ENCODE measurements at regions not wholly inside any gene's neighbourhood (a gene's known extent, or its start where the extent isn't known, plus 50 kb on each side); places are given as distances from the start of the nearest gene placed in this dataset.

DNA sequence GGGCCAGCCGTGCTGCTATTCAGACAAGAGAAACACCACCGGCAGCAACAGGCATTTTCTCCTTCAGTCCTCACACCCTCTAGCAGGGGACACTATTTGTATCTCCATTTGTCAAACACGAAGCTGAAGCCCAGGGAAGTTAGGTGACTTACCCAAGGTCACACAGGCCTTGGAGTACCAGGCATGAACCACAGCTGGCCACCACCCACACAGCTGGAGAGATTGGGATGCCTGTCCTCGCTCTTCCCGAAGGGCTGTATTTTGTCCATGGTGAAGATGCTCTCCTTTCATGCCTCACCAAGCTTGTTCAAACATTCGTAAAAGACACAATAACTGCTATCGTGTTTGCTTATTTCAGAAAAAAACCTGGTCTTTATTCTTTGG is 182.7 kb downstream of the INHBB start:
- Histone ChIP-seq H3K4me3 (ENCODE audit: low read length) (no peak overlapping the region), H3K4me1 (ENCODE audit: control insufficient read depth, insufficient read depth, low read length) (peaks cover 9% of the 10 kb centered on the region), H3K27ac (ENCODE audit: low read length) (no peak overlapping the region), H3K27me3 (ENCODE audit: control insufficient read depth, insufficient read depth) (no peaks in the 10 kb centered on the region), H3K9me3 (ENCODE audit: control insufficient read depth, low read length) (no peaks in the 10 kb centered on the region)
- intact Hi-C loops (cut with DNase I), result loop anchor here in 1 of 4 donors (10.0 kb wide), 1 partner anchor 184 kb away; the partner anchor contains the start of gene INHBB
- WGBS, result 88% methylated on average over 7 of the region's 7 CpGs
- ATAC-seq, result no peak
- DNase-seq, result no peak

DNA sequence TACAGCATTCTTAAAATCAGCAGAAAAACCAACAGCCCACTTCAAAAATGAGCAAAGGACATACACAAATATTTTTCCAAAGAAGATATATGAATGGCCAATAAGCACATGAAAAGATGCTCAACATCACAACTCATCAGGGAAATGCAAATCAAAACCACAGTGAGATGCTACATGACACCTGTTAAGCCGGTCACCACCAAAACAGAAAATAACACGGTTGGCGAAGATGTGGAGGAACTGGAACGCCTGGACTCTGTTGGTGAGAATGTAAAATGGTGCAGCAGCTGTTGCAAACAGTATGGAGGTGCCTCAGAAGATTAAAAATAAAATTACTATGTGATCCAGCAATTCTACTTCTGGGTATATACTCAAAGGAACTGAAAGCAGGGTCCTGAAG is 184.8 kb downstream of the INHBB start:
- no peak for DNase-seq
- Histone ChIP-seq H3K27me3 (ENCODE audit: control insufficient read depth, insufficient read depth) (no peaks in the 10 kb centered on the region), H3K4me1 (ENCODE audit: control insufficient read depth, insufficient read depth, low read length) (peaks cover 5% of the 10 kb centered on the region), H3K9me3 (ENCODE audit: control insufficient read depth, low read length) (no peaks in the 10 kb centered on the region), H3K27ac (ENCODE audit: low read length) (no peak overlapping the region), H3K4me3 (ENCODE audit: low read length) (no peak overlapping the region)
- 94% methylated on average over 4 of the region's 4 CpGs for WGBS
- ATAC-seq, result no peak
- intact Hi-C loops (cut with DNase I), result no loop called here

DNA sequence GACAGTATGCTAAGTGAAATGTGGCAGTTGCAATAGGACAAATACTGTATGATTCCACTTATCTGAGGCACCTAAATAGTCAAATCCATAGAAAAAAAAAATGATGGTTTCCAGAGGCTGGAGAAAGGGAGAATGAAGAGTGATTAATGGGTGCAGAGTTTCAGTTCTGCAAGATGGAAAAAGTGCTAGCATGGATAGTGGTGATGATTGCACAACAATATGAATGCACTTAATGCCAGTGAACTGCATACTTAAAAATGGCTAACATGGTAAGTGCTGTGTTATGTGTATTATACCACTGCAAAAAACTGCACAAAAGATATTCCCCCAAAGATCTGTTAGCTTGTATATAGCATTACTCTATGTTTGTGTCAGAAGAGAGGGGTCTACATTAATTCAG is 185.4 kb downstream of the INHBB start:
- ATAC-seq, result no peak
- no peaks in the 10 kb centered on the region for H3K9me3 ChIP-seq (ENCODE audit: control insufficient read depth, low read length)
- no peaks in the 10 kb centered on the region for H3K27me3 ChIP-seq (ENCODE audit: control insufficient read depth, insufficient read depth)
- H3K27ac ChIP-seq (ENCODE audit: low read length), result no peak overlapping the region
- no peak overlapping the region for H3K4me3 ChIP-seq (ENCODE audit: low read length)
- intact Hi-C loops (cut with DNase I), result no loop called here
- peaks cover 5% of the 10 kb centered on the region for H3K4me1 ChIP-seq (ENCODE audit: control insufficient read depth, insufficient read depth, low read length)
- no peak for DNase-seq

- WGBS, result 40% methylated on average over 4 of the region's 4 CpGs
- Histone ChIP-seq H3K27me3 (ENCODE audit: control insufficient read depth, insufficient read depth) (no peaks in the 10 kb centered on the region), H3K4me1 (ENCODE audit: control insufficient read depth, insufficient read depth, low read length) (peaks cover 5% of the 10 kb centered on the region), H3K4me3 (ENCODE audit: low read length) (no peak overlapping the region), H3K9me3 (ENCODE audit: control insufficient read depth, low read length) (no peaks in the 10 kb centered on the region), H3K27ac (ENCODE audit: low read length) (no peak overlapping the region)
- DNase-seq, result peak in 1 of 3 donors; percentile 16
- peak in 1 of 2 donors; percentile 19 for ATAC-seq
- intact Hi-C loops (cut with DNase I), result no loop called here
These were observed 186.1 kb downstream of the INHBB start for GRCh38 chr2:120531863-120532600.

GRCh38 chr2:120533625-120534024 is 187.7 kb downstream of the INHBB start:
- ATAC-seq (no peak), DNase-seq (peak in 1 of 3 donors; percentile 30)
- intact Hi-C loops (cut with DNase I), result no loop called here
- H3K9me3 ChIP-seq (ENCODE audit: control insufficient read depth, low read length), result no peaks in the 10 kb centered on the region
- H3K27ac ChIP-seq (ENCODE audit: low read length), result no peak overlapping the region
- no peak overlapping the region for H3K4me3 ChIP-seq (ENCODE audit: low read length)
- 90% methylated on average over 8 of the region's 8 CpGs for WGBS
- no peaks in the 10 kb centered on the region for H3K27me3 ChIP-seq (ENCODE audit: control insufficient read depth, insufficient read depth)
- peaks cover 5% of the 10 kb centered on the region for H3K4me1 ChIP-seq (ENCODE audit: control insufficient read depth, insufficient read depth, low read length)

- peaks cover 5% of the 10 kb centered on the region for H3K4me1 ChIP-seq (ENCODE audit: control insufficient read depth, insufficient read depth, low read length)
- DNase-seq (no peak), ATAC-seq (no peak)
- H3K27ac ChIP-seq (ENCODE audit: low read length), result no peak overlapping the region
- H3K4me3 ChIP-seq (ENCODE audit: low read length), result no peak overlapping the region
- intact Hi-C loops (cut with DNase I), result no loop called here
- no peaks in the 10 kb centered on the region for H3K27me3 ChIP-seq (ENCODE audit: control insufficient read depth, insufficient read depth)
- WGBS, result 96% methylated on average over 4 of the region's 4 CpGs
- no peaks in the 10 kb centered on the region for H3K9me3 ChIP-seq (ENCODE audit: control insufficient read depth, low read length)
These were observed 188.5 kb downstream of the INHBB start for GRCh38 chr2:120534457-120534856.

DNA sequence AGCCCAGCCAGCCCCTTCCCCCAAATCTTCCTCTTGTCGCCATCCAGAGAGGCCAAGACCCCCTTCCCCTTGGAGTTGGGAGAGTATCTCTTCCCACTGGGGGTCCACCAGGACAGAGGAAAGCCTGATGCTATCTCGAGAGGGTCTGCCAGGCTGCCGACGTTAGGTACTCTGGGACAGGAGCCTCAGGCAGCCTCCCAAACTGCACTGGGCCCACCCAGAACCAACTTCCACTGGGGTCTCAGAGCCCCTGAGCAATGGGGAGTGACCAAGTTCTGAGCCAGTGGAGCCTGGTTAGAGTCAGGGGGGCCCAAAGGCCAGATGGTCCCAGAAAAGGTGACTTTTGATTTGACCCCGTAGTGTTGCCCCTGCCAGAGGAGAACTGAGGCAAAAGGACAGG is 189.1 kb downstream of the INHBB start:
- no peaks in the 10 kb centered on the region for H3K9me3 ChIP-seq (ENCODE audit: control insufficient read depth, low read length)
- ATAC-seq (no peak), DNase-seq (peak in 1 of 3 donors; percentile 16)
- intact Hi-C loops (cut with DNase I), result no loop called here
- no peaks in the 10 kb centered on the region for H3K27me3 ChIP-seq (ENCODE audit: control insufficient read depth, insufficient read depth)
- WGBS, result 93% methylated on average over 5 of the region's 5 CpGs
- H3K4me3 ChIP-seq (ENCODE audit: low read length), result no peak overlapping the region
- no peak overlapping the region for H3K27ac ChIP-seq (ENCODE audit: low read length)
- H3K4me1 ChIP-seq (ENCODE audit: control insufficient read depth, insufficient read depth, low read length), result peaks cover 6% of the 10 kb centered on the region

- peak in 1 of 3 donors; percentile 26 for DNase-seq
- 89% methylated on average over 4 of the region's 4 CpGs for WGBS
- ATAC-seq, result no peak
- Histone ChIP-seq H3K4me3 (ENCODE audit: low read length) (no peak overlapping the region), H3K9me3 (ENCODE audit: control insufficient read depth, low read length) (no peaks in the 10 kb centered on the region), H3K4me1 (ENCODE audit: control insufficient read depth, insufficient read depth, low read length) (peaks cover 8% of the 10 kb centered on the region), H3K27me3 (ENCODE audit: control insufficient read depth, insufficient read depth) (no peaks in the 10 kb centered on the region), H3K27ac (ENCODE audit: low read length) (no peak overlapping the region)
- intact Hi-C loops (cut with DNase I), result no loop called here
These were observed 190.2 kb downstream of the INHBB start for GRCh38 chr2:120536141-120536540.

DNA sequence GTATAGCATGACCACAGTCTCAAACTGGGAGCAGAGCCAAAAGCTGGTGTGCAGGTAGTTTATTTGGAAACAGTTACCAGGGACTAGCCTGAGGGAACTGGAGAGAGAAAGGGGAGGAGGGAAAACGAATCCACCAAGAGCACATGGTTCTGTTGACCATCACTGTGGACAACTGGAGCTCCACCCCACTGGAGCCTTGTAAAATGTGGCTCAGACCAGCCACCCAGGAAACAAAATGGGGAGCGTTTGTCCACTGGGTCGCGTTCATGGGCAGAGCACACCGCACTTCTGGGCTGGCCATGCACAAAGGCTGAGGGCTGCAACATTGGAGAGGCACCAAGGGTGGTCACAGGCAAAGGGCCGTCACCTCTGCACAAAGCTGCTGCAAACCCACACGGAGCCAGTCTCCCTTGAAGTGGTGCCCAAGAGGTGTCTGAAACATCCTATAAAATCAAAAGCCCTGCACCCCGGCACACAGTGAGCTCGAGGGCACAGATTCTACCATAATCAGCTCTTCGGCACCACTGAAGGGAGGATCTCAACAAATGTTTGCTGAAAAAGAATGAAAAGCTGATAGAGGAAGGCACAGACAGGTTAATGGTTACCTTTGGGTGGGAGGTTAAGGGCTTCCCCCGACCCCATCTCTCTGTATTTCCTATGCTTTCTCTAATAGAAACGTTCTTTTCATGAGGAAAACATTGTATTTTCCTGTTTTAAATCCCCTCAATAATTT is 192.9 kb downstream of the INHBB start:
- DNase-seq (no peak), ATAC-seq (no peak)
- Histone ChIP-seq H3K27ac (ENCODE audit: low read length) (no peak overlapping the region), H3K4me3 (ENCODE audit: low read length) (no peak overlapping the region), H3K9me3 (ENCODE audit: control insufficient read depth, low read length) (no peaks in the 10 kb centered on the region), H3K27me3 (ENCODE audit: control insufficient read depth, insufficient read depth) (no peaks in the 10 kb centered on the region), H3K4me1 (ENCODE audit: control insufficient read depth, insufficient read depth, low read length) (peaks cover 3% of the 10 kb centered on the region)
- WGBS, result 89% methylated on average over 12 of the region's 12 CpGs
- intact Hi-C loops (cut with DNase I), result no loop called here

DNA sequence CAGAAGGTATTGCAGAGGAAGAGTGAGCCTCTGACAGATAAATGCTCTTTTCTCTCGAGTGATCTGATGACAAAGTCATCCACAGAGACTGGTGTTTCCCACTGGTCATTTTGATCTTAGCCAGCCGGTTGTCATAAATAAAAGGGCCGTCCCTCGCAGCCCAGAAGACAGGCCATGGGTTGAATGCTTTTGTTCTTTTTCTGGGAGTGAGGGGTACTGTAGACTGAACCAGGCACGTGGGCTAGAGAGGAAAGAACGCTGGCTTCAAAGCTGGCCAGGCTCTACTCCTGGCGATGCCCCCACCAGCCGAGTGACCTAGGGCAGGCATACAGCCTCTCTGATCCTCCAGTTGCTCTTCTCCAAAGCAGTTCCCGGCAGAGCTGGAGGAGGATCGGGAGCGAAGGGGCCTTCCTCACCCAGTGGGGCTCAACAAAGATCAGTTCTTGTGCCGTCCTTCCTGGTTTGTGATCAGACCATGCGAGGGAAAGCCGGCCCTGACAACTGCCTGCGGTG is 193.5 kb downstream of the INHBB start:
- Histone ChIP-seq H3K9me3 (ENCODE audit: control insufficient read depth, low read length) (no peaks in the 10 kb centered on the region), H3K27me3 (ENCODE audit: control insufficient read depth, insufficient read depth) (no peaks in the 10 kb centered on the region), H3K4me3 (ENCODE audit: low read length) (no peak overlapping the region), H3K27ac (ENCODE audit: low read length) (no peak overlapping the region), H3K4me1 (ENCODE audit: control insufficient read depth, insufficient read depth, low read length) (peaks cover 3% of the 10 kb centered on the region)
- WGBS, result 88% methylated on average over 15 of the region's 15 CpGs
- intact Hi-C loops (cut with DNase I), result no loop called here
- DNase-seq, result peak in 1 of 3 donors; percentile 22
- ATAC-seq, result no peak

- H3K4me1 ChIP-seq (ENCODE audit: control insufficient read depth, insufficient read depth, low read length), result peaks cover 3% of the 10 kb centered on the region
- no peak overlapping the region for H3K4me3 ChIP-seq (ENCODE audit: low read length)
- no peaks in the 10 kb centered on the region for H3K27me3 ChIP-seq (ENCODE audit: control insufficient read depth, insufficient read depth)
- no peaks in the 10 kb centered on the region for H3K9me3 ChIP-seq (ENCODE audit: control insufficient read depth, low read length)
- peak overlapping the region; percentile 30 for H3K27ac ChIP-seq (ENCODE audit: low read length)
- peak; percentile 82 to 85 (median 83) for DNase-seq
- WGBS, result 69% methylated on average over 17 of the region's 17 CpGs
- intact Hi-C loops (cut with DNase I), result loop anchor here in 1 of 4 donors (10.0 kb wide), 1 partner anchor 135 kb away; no protein-coding TSS in a partner anchor
- ATAC-seq, result peak; percentile 92 to 93
These were observed 194.2 kb downstream of the INHBB start for GRCh38 chr2:120539937-120540718.
